C4-2B (cell line): ENCODE measurements at regions not wholly inside any gene's neighbourhood (a gene's known extent, or its start where the extent isn't known, plus 50 kb on each side); places are given as distances from the start of the nearest gene placed in this dataset.

Source experiments
- CTCF ChIP-seq: fragments of 450-650 bp; conservative IDR thresholded peaks from 2 replicates; pipeline ENCODE4 v1.5.1; 2017; ENCODE audit warnings: mild to moderate bottlenecking
- ZFX ChIP-seq: fragments of 450-650 bp; IDR thresholded peaks from 2 replicates; pipeline ENCODE4 v1.6.1; 2017

DNA sequence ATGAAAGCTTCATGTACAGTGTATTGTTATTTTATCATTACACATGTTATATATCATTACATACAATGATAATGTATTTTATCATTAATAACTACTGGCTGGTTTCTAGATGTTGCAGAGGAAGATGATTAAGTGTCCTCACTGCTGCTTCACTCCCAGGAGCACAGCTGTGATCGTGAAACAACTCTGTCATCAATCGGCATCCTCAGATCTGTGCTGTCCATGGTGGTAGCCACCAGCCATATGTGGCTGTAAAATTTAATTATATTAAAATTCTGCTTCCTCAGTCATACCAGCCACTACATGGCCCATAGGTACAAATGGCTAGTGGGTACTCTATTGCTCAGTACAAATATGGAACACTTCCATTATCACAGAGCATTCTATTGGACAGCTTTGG lies 379.4 kb upstream of the CFAP20DC start:
- TF ChIP-seq CTCF, result no peak
- no peak for TF ChIP-seq ZFX
